ENCODE measurements at regions not wholly inside any gene's neighbourhood (a gene's known extent, or its start where the extent isn't known, plus 50 kb on each side); places are given as distances from the start of the nearest gene placed in this dataset.

DNA sequence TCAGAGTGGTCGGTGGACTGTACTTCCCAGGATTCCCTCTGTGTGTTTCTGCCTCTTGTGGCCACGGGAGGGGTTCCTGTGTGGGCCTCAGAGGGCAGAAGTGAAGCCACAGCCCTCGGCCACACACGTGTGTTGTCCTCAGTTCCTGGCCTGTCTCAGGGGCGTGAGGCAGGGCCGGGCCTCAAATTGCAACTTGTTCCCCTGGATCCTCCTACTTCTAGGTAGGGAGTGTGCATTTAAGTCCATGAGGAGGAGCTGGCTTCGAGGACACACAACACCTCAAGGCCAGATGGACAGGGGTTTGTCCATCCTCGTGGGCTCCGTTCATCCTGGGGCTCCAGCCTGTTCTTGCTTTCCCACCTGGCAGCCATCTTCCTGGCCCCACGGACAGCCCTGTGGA is 573.0 kb downstream of the TBC1D22A start:
- TF ChIP-seq, protein P1, sequence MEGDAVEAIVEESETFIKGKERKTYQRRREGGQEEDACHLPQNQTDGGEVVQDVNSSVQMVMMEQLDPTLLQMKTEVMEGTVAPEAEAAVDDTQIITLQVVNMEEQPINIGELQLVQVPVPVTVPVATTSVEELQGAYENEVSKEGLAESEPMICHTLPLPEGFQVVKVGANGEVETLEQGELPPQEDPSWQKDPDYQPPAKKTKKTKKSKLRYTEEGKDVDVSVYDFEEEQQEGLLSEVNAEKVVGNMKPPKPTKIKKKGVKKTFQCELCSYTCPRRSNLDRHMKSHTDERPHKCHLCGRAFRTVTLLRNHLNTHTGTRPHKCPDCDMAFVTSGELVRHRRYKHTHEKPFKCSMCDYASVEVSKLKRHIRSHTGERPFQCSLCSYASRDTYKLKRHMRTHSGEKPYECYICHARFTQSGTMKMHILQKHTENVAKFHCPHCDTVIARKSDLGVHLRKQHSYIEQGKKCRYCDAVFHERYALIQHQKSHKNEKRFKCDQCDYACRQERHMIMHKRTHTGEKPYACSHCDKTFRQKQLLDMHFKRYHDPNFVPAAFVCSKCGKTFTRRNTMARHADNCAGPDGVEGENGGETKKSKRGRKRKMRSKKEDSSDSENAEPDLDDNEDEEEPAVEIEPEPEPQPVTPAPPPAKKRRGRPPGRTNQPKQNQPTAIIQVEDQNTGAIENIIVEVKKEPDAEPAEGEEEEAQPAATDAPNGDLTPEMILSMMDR (IDR thresholded peaks at IDR 0.05; ENCODE audit: insufficient read depth, missing control alignments): no peak
- DNase-seq (ENCODE audit: insufficient read length, low spot score) (no peak), FAIRE-seq (no peak)

DNA sequence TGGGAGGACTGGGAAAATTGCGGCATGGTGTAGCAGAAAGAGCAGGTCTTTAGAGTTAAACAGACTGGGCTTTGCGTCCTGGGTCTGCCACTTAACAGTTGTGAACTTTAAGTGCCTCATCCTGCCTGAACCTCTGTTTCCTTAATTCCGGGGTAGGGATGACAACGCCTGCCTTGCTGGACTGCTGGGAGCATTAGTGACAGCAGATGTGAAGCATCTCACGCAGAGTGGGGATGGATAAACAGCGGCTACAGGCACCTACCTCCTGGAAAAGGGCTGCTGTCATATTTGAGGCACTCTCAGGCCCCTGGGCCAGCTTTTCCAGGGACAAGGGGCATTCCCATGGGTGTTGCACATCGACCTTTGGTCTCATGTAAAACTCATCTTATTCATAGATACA is 572.2 kb downstream of the TBC1D22A start:
- no peak for FAIRE-seq
- TF ChIP-seq, protein P1 (IDR thresholded peaks at IDR 0.05; ENCODE audit: insufficient read depth, missing control alignments): no peak
- DNase-seq (ENCODE audit: insufficient read length, low spot score): no peak

DNA sequence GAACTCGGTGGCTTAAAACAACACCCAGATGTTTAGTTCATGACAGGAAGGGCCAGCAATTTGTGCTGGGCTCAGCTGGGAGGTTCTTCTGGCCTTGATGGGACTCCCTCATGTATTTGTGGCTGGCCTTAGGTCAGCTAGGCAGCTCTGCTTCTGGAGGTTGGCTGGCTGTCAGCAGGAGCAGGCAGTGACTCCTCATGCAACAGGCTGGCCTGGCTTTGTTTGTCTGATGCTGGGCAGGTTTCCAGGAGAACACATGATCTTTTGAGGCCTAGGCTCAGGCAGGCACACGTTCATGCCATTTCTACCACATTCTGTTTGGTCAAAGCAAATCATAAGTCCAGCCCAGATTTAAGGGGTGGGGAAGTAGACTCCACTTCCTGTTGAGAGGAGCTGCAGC is 571.2 kb downstream of the TBC1D22A start:
- TF ChIP-seq, protein P1 (IDR thresholded peaks at IDR 0.05; ENCODE audit: insufficient read depth, missing control alignments): no peak
- no peak for DNase-seq (ENCODE audit: insufficient read length, low spot score)
- FAIRE-seq: no peak

DNA sequence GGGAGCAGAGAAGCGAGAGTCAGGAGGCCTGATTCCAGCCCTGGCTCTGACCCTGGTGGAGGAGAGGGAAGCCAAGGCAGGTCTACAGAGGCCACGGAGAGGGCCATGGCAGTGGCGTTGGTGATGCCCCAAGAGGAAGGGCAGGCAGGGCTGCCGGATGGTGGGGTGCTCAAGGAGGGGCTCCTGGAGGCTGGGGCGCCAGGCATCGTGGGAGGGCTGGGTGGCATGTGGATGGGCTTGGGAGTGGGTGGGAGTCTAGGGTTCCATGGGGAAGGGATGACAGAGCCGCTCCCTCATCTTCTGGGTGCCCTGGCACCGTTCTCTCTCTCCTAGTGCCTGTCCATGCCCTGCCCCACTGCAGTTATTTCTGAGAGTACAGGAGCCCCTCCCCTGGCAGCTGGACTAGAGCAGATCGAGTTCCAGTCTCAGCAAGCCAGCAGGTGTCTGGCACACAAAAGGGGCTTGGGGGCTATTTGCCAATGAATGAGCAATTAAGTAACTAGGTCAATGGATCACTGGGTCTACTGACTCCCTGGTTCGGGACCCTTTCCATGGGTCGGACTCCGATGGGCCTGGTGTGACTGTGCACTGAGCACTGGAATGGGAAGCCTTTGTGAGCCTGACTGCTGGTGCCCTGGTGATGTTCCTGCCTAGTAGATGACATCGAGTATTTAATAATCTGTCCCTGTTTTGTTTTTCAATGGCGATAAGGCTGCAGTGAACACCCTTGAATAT is 570.0 kb downstream of the TBC1D22A start:
- no peak for DNase-seq (ENCODE audit: insufficient read length, low spot score)
- TF ChIP-seq, protein P1 (IDR thresholded peaks at IDR 0.05; ENCODE audit: insufficient read depth, missing control alignments): no peak
- FAIRE-seq: no peak

DNA sequence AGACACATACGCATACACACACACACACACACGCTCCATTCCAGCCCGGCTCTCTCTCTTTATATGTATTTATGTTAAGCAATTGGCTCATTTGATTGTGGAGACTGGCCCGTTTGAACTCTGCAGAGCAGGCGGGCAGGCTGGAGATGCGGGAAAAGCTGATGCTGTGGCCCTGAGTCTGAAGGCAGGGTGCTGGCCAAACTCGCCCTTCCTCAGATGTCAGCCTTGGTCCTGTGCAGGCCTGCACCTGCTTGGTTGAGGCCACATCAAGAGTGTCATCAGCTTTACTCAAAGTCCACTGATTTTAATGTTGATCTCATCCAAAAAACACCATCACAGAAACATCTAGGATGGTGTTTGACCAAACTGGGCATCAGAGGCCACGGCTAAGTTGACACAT is 569.3 kb downstream of the TBC1D22A start:
- TF ChIP-seq, protein P1 (IDR thresholded peaks at IDR 0.05; ENCODE audit: insufficient read depth, missing control alignments): no peak
- DNase-seq (ENCODE audit: insufficient read length, low spot score) (no peak), FAIRE-seq (no peak)

DNA sequence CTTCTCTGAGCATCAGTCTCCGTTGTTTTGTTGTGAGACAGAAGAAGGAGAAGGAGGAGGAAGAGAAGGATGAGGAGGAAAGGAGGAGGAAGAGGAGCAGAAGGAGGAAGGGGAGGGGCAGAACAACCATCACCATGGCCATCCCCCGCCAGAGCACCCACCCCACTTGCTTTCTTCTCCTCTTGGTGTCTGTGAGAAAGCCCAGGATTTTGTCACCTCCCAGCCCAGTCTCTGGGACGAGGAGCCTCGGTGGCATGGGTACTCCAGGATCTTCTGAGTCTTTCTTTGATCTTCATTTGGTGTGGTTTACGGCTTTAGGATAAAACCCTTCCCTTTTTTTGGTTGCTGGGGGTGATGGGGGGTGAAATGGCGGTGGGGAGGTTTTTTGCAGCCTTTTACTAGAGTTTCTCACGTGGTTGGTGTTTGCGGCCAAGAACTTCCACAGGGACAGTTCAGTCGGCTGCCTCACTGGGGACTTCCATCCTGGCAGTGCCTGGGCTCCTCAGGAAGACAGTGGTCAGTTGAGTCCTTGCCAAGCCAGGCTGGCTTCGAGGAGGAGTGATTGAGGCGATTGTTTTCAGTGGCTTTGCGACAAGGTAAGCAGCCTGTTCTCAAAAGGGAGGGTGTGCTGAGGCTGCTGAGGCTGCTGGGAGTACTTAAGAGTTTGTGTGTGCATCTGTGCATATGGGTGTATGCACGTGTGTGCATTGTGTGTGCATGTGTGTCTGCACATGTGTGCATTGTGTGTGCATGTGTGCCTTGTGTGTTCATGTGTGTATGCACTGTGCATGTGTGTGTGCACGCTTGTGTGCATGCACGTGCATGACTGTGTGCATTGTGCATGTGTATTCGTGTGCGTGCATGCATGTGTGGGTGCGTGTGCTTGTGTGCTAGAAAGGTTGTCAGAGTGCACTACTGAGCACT is 567.5 kb downstream of the TBC1D22A start:
- no peak for FAIRE-seq
- DNase-seq (ENCODE audit: insufficient read length, low spot score): no peak
- TF ChIP-seq, protein P1 (IDR thresholded peaks at IDR 0.05; ENCODE audit: insufficient read depth, missing control alignments): no peak

Measured in D721Med (cell line).